Activated CD8-positive, alpha-beta memory T cell treated with anti-CD3 and anti-CD28 coated beads, Interleukin-2, amount 50 U/mL, for 48 hours (primary cell): ENCODE measurements at regions not wholly inside any gene's neighbourhood (a gene's known extent, or its start where the extent isn't known, plus 50 kb on each side); places are given as distances from the start of the nearest gene placed in this dataset.

Experiments
- DNase-seq: peaks from one replicate; pipeline ENCODE4 v3.0.0-alpha.2; 2020

DNA sequence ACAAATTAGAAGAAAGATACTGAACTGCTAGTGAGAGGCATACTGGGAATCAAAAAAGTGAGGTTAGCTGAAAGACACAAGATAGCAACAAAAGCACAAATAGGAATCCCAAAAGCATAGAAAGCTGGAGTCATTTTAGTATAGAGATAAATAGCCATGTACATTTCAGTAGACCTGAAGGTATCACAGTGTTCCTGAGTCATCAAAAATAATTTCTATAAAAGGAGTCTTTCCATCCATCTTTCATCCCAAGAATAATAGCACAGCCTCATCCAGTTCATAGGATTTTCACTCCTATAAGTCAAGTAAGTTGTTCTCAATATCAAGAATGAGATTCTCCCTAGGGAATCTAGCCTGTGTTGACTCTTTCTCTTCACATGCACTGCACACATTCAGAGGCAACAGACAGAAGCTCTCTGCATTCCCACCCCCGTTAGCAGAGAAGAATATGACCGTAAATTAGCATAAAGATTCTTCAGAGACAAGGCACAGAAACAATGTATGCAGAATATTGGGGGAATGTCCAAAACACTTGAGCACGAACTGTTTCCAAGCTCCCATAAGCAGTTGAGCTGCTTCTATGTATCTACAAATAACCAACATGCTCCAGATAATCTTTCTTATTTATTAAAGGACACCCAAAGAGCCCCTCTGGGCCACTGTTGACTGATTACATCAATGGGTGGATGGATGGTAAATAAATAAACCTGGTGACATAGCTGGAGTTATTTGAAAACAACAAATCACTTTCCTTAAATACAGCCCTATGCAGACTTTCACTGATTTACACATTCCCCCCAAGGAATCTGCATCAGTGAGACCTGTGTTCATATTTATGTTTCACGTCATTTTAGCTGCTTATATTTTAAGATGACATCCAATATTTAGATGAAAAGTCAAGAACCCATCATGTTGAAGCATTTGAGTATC is 174.5 kb upstream of the PKDCC start:
- DNase-seq: no peak

- no peak for DNase-seq
These were observed 170.6 kb upstream of the PKDCC start for GRCh38 chr2:41877114-41877678.

- DNase-seq: no peak
These were observed 169.8 kb upstream of the PKDCC start for GRCh38 chr2:41878056-41878455.

DNA sequence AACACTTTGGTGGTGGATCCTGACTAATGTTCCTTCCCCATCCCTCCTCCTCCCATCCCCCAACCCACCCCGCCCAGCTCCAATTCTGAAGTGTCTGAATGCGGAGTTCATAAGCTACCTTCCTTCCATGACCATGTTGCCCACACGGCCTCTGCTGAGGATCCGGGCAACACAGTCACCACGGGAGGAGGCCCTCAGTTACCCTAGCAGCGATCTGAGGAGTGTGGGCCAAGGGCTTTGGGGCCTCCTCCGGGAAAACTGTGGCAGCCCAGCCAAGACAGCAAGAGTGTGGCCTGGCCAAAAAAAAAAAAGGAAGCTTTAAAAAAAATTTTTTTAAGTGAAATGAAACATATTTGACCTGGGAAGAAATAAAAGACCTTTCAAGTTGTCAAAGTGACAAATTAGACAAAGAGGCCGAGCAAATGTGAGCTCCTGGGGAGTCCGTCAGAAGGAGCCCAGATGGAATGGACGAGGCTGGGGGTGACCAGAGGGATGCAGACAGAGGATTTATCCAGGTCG is 169.0 kb upstream of the PKDCC start:
- DNase-seq: no peak

- DNase-seq: no peak
These were observed 168.4 kb upstream of the PKDCC start for GRCh38 chr2:41879235-41879916.

GRCh38 chr2:41880561-41881243 is 167.1 kb upstream of the PKDCC start:
- no peak for DNase-seq

DNA sequence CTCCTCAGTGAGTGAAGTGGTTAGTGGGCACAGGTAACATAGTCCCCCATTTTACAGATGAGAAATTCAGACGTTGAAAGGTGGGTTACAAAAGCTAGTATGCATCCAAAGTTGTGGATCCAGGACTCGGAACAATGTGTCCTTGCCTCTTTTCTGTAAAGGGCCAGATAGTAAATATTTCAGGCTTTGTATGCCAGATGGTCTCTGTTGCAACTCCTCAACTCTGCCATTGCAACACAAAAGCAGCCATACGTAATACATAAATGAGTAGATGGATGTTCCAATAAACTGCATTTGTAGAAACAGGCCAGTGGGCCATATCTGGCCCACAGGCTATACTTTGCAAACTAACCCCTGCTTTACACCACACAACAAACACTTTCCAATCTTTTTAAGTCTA is 166.6 kb upstream of the PKDCC start:
- DNase-seq: no peak

DNA sequence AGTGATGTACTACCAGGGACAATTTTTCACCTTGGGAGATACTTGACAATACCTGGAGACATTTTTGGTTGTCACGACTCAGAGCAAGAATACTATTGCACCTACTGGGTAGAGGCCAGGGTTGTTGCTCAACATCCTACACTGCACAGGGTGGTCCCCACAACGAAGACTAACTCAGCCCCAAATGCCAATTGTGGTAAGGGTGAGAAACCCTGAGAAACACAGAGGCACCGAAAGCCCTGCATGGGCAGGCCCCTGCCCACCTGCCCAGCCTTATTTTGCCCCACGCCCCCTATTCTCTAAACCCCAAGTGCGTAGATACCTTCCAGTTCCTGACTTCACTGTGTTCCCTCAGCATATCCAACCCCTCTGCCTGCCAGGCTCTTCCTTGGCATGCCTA is 163.1 kb upstream of the PKDCC start:
- DNase-seq: no peak

GRCh38 chr2:41886145-41886664 is 161.6 kb upstream of the PKDCC start:
- no peak for DNase-seq

- DNase-seq: no peak
These were observed 161.1 kb upstream of the PKDCC start for GRCh38 chr2:41886757-41887156.

GRCh38 chr2:41890341-41890740 is 157.5 kb upstream of the PKDCC start:
- DNase-seq: no peak

GRCh38 chr2:41892476-41892875 is 155.3 kb upstream of the PKDCC start:
- no peak for DNase-seq

- no peak for DNase-seq
These were observed 153.1 kb upstream of the PKDCC start for GRCh38 chr2:41894563-41895333.

DNA sequence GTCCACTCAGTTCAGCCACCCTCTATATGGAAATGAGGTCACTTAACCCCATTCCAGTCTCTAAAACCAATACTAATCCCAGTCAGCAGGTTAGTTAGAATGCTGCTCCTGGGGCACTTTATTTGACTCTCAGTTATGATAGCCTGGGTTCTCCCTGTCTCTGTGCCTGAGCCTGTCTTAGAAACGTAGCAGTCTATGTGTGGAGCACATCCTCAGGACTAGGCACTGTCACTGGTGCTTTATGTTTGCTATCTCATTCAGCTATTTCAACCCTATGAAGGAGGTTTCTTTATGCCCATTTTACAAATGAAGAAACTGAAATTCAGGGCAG is 152.5 kb upstream of the PKDCC start:
- DNase-seq: no peak

- no peak for DNase-seq
These were observed 151.5 kb upstream of the PKDCC start for GRCh38 chr2:41896186-41896846.

DNA sequence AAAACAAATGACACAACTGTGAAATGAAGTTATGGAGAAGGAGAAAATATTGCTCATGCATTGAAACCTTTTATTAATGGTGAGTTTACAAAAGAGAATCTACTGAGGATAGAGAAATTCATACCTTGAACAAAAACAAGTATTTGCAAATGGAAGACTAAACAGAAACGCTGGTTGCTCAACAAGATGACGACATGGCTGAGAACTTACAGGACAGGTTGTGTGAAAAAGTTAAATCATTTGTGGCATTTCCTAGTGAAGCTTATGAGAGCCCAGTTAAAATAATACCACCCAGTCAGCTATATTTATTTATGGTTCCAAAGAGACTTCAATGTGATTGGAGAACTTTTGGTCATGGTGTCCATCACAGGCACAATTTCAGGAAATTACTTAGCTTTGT is 148.6 kb upstream of the PKDCC start:
- no peak for DNase-seq

GRCh38 chr2:41900101-41900577 is 147.7 kb upstream of the PKDCC start:
- DNase-seq: no peak

- DNase-seq: no peak
These were observed 144.9 kb upstream of the PKDCC start for GRCh38 chr2:41902897-41903296.

- DNase-seq: no peak
These were observed 144.2 kb upstream of the PKDCC start for GRCh38 chr2:41903474-41904135.

GRCh38 chr2:41904459-41904858 is 143.4 kb upstream of the PKDCC start:
- DNase-seq: no peak
